Activated gamma-delta T cell (primary cell): ENCODE measurements at regions not wholly inside any gene's neighbourhood (a gene's known extent, or its start where the extent isn't known, plus 50 kb on each side); places are given as distances from the start of the nearest gene placed in this dataset.

Experiments used
- DNase-seq: peaks from one replicate; lab custom pipeline; 2025; lab: John Stamatoyannopoulos, UW

- DNase-seq = peak; percentile 12
These were observed 750.1 kb upstream of the SORCS1 start for GRCh38 chr10:107914450-107915214.

DNA sequence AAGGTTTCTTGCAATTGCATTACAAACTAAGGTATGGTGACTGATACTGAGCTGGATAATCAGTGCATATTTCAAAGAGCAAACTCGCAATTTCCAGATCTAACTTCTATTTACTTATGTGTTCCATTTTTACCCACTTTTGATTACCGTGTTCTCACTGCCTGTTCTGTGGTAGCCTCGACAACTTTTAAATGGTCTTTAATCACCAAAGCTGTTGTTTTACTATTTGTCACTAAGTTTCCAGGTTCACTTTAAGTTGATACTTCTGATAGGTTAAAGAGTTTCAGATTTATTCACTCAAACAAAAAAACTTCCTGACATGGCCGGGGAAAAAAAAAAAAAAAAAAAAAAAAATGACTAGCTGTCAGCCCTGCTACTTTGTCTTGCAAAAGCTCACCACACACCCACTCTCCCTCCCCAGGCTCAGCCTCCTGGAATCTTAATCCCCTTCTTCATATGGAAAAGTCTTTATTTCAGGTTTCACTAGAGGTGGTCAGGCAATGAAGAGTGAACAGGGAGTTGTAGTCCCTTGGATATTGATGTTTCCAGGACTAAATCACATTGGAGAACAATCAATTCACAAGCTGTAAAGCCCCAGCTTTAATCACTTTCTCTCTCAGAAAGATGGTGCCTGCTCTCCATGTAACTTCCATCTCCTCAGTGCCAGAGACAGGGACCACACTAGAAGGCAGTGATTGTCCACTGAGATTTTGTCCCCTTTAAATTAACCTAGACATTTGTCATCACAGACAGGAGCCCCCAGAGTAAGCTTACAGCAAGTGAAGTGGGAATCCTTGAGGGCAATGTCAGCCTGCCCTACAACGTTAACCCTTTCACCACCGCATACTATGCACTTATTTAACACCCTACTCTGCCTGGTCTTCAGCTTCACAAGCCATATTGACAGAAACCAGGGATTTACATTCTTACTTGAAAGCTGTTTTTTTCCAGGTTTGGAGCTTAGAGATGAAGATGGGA, 749.1 kb upstream of the SORCS1 start:
- DNase-seq = no peak

DNA sequence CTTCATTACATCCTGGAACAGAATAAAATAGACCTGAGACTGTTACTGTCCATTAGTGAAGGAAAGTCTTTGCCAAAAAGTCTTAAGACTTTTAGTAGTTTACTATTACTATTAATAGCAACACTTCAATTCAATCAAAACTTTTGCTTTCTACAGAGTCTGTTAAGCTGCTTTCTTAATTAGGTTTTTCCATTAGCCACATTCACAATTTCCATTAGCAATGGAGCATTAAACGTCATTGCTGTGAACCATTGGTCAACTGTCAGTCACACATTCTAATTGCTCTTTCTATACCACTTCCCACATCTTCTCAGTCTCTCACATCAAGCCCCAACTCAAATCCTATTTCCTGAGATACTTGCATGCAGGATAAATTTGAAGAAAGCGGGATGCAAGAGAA, 736.6 kb upstream of the SORCS1 start:
- DNase-seq = no peak

- no peak for DNase-seq
These were observed 735.6 kb upstream of the SORCS1 start for GRCh38 chr10:107900131-107900530.

GRCh38 chr10:107899502-107900062, 735.1 kb upstream of the SORCS1 start:
- DNase-seq = no peak

DNA sequence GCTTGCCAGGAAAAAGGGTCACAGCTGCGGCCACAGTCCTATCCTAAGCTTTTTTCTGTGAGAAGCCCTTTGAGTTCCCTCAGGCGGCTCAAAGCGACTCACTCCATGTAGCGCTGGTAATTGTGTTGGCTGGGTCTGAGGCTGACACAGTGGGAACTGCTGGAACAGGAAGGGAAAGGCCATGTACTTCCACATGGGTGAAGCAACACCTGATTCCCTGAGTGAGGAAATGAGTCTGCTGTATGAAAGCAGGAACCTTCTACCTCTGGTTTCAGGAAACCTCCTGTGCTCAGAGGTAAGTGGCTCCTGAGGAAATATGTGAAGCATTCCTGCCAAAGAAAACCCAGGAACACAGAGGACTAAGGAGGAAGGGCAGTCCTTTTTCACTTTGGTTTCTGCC, 734.6 kb upstream of the SORCS1 start:
- no peak for DNase-seq

- DNase-seq = no peak
These were observed 733.9 kb upstream of the SORCS1 start for GRCh38 chr10:107898392-107898791.

DNA sequence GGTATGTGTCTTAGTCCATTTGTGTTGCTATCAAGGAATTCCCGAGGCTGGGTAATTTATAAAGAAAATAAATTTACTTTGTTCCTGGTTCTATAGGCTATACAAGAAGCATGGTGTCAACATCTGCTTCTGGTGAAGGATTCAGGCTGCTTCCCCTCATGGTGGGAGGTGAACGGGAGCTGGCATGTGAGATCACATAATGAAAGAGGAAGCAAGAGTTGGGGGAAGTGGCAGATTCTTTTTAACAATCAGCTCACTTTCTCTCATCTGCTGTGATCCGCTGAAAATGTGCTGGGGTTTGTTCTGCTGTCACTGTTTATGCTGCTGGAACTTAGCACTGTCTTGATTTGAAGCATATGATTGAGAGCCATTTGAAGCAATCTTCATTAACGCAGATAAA, 730.0 kb upstream of the SORCS1 start:
- no peak for DNase-seq

- no peak for DNase-seq
These were observed 724.6 kb upstream of the SORCS1 start for GRCh38 chr10:107889105-107889504.

DNA sequence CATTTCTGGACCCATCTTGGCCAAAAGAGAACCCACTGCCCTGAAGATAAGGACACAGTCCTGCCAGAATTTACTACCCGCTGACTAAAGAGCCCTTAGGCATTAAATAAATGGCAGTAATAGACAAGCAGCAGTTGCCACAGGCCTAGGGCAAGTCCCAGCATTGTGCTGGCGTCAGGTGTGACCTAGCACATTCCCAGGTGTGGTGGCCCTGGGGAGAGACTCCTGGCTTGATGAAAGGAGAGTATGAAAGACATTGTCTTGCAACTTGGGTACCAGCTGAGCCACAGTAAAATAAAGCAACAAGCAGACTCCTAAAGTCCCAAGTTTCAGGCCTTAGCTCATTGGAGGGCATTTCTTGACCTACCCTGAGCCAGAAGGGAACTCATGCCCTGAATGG, 715.7 kb upstream of the SORCS1 start:
- DNase-seq = no peak

DNA sequence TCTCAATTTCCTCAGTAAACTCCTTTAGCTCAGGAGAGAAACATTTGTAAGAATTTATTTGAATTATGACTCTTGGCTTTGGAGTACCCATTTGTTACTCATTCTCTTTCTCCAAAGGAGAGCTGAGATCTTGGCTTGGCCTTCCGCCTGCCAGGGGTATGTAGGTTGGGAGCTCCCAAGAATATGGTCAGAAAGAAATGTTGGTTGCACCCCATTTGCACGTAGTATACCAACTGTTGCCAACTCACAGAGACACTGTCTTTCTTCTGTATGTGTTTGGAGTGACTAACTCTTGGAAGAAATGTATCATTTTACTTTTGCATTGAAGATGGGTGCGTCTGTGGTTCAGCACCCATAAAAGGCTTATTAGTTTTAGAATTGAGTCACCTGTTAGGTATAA, 708.5 kb upstream of the SORCS1 start:
- DNase-seq = no peak

DNA sequence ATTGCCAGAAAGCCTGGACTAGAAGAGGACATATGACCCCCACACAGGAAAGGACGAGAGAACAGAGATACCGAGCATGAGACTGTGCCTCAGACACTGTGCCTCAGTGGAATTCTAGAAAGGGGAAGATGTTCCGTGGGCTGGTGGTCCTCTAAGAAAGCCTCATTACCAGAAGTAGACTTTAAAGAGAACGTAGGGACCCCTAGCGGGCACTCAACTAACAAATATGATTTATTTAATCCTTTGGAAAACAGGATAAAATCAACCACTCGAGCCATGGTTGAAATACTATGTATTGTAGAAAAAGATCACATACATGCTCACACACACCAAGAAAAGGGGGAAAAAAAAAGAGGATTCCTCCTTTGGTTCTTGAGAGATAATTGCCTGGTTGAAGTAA, 701.2 kb upstream of the SORCS1 start:
- DNase-seq = no peak

DNA sequence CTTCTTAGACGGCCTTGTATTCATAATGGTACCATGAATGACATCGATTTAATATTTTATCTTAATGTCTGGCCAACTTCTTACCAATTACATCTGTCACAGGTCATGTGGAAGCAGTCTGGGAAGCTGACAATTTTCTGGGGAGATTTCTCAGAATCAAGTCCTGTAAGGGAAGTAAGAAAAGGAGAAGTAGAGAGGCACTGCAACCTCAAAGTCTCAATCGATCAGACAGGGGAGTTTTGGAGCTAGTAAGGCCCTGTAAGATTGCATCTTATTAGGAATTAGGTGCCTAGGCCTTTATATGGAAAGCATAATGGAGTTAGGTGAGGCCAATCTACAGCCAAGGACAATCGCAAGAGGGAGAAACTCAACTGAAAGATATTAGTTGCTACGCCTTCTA, 694.6 kb upstream of the SORCS1 start:
- no peak for DNase-seq

- DNase-seq = no peak
These were observed 691.5 kb upstream of the SORCS1 start for GRCh38 chr10:107856047-107856315.

DNA sequence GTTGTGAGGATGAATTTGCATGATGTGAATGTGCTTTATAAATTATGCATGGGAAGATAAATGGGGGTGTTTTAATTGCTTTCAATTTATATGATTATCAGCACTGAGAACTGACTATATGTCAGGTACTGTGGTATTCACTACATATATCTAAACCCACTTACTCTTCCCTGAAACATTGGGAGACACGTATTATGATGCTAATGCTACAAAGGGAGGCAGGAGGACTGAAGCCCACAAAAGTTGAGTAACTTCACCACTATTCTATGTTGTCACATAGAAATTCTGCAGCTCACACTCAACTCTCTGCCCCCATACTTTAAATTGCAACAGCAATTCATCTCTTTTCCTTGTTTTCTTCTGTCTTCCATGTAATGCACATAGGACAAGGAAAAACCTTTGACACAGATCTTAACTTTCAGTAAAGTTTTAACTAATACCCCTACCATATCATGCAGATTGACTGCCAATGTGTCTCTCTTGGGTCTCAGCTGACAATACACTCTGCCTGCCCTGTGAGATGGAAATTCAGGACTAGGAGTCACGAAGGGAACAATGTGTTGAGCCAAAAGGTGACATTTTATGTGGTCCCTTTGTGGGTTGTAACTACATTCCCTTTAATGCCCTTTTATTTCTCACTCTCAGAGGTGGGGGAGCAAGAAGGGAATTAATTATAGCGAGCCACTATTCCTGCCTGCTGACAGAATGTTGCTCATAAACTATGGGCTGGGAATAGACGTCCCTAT, 691.0 kb upstream of the SORCS1 start:
- no peak for DNase-seq

DNA sequence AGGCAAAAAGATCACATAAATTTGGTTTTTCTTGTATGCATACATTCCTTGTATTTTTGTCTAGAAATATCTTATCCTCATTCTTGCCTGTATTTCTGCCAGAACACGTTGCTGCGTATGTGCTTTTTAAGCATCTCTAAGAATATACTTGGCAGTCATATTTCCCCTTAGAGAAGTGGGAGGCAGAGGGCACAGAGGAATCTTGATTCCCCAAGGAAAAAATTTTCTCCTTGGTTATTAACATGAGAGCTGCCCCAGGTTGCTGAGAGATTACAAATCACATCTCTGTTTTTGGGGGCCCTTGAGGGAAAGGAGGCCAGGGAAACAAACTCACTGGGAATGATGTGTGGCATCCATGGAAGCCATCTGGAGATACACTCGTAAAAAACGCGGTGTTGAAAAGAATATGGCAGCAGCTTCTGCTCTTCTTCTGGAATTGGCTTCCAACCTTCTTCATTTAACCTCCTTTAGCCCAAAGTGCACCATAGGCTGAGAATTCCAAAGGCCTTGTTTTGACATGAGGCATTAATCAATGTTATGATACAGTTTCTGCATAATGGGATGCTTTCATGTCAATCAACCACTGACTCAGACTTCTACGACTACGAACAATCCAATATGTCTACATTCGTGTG, 684.3 kb upstream of the SORCS1 start:
- DNase-seq = no peak

DNA sequence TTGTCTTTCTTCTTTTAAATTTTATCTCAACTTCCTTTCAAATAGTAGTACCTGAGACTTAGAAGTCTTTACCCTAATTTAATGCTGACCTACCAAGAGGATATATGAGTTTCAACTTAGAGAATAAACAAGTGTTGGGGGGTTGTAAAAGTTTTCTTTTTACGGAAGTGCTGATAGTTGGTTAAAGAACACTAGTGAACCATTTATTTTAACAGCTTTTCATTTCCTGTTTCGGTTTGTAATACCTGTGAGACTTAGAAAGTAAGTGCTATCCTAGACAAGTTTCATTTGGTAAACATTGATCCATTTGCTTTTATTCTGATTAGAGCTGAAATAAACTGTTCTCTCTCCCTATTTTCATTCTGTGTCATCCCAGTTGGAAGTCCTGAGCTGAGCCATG, 683.1 kb upstream of the SORCS1 start:
- no peak for DNase-seq

DNA sequence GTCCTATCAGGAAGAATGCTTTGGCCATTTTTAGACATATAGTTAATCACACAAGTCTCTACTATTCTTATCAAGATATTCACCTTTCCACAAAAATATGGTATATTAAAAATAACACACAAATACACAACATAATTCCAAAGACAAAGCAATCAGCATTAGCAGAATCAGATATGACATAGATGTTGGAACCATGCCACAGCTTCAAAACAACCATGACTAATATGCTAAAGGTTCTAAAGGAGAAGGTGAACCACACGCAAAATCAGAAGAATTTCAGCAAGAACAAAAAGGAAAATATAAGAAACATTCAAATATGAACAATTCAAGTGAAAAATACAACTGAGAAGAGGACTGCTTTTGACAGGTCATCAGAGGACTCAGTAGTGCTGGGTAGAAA, 670.2 kb upstream of the SORCS1 start:
- no peak for DNase-seq

- no peak for DNase-seq
These were observed 667.3 kb upstream of the SORCS1 start for GRCh38 chr10:107831772-107832171.

DNA sequence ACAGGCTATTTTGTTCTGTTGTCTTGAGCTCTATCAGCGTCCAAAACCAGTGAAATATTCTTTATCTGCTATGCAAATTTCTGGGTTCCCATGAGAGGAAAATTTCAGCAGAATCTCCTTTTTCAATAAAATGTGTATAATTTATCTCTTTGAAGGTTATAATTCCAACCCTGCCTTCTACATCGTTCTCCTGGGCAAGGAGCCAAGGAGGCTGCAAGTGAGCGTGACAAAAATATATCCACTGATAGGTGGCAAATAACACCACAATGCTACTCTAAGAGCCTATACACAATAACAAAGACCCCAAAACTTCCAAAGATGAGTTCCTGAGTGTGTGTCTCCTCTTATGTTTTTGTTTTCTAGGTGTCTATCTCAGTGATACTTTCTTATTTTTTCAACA, 664.7 kb upstream of the SORCS1 start:
- no peak for DNase-seq

- DNase-seq = no peak
These were observed 661.7 kb upstream of the SORCS1 start for GRCh38 chr10:107826171-107826570.
